Cerebellar cortex (tissue), 1 donor: ENCODE measurements at regions not wholly inside any gene's neighbourhood (a gene's known extent, or its start where the extent isn't known, plus 50 kb on each side); places are given as distances from the start of the nearest gene placed in this dataset.
"Not testable (repeated sequence)": the region's sequence is repeated elsewhere in the genome, so short reads cannot be mapped to it uniquely, and the experiment has no call there.

ENCODE experiments used
- DNase-seq: peaks from one replicate; pipeline ENCODE4 v3.0.0-alpha.2; 2015; ENCODE audit warnings: low spot score

GRCh38 chr2:215654148-215654819, 218.4 kb upstream of the FN1 start:
- no peak for DNase-seq

DNA sequence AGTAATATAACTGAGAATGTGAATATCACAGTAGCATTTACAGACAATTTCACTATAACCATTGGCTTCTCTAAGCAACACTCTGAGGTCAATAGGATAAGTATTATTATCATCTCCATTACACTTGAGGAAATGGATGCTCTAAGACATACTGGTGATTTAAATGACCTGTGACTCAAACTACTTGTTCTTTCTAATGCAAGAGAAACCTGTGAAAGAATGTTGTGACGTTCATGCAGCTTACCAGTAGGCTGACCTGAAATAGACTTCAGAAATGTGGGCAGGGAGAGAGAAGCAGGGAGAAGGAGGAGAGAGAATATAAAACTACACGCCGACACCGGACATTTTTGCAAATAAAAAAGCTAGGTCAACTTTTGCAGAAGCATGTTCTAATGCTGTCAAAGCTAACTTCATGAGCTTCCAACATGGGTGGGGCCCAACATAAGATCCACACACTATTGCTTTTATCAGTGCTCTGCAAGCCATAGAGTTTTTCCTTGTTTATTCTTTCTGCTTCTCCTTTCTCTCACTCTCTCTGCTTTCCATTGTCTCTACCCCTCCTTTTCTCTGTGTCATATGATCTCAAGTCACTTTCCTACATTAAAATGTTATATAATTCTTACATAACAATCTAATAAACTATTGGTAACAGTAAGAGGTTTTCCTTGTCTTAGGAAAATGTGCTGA, 217.6 kb upstream of the FN1 start:
- DNase-seq: no peak

DNA sequence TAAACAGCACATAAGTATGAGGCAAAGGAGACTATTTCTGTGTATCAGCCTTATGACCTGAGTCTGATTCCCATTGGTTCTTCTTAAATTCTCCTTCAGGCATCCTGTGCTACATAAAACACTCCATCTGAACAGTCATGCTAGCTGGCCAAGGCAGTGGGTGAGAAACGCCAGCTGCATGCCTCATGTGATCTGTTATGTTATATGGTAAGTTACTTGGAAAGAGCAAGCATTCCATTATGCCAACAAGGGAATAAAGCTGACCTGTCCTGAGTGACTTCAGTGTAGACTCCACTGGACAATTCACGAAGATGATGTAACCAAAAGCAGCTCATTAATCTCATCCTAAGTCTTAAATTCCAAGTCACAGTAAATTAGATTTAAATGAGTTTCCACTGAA, 216.5 kb upstream of the FN1 start:
- DNase-seq: no peak

DNA sequence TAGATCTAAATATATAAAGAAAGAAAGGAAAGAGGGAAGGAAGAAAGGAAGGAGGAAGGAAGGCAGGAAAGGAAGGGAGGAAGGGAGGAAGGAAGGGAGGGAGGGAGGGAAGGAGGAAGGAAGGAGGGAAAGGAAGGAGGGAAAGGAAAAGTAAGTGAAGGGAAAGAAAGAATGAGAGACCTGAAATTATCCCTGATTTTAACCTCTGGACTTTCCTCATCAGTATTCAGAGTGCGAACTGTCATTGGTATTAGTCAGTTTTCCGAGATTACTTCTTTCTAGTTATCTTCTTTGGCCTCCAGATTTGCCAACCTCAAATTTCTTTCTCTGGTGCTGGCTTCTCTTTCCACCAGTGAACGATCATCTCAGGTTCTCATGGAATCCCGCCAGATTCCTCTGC, 215.5 kb upstream of the FN1 start:
- no peak for DNase-seq

DNA sequence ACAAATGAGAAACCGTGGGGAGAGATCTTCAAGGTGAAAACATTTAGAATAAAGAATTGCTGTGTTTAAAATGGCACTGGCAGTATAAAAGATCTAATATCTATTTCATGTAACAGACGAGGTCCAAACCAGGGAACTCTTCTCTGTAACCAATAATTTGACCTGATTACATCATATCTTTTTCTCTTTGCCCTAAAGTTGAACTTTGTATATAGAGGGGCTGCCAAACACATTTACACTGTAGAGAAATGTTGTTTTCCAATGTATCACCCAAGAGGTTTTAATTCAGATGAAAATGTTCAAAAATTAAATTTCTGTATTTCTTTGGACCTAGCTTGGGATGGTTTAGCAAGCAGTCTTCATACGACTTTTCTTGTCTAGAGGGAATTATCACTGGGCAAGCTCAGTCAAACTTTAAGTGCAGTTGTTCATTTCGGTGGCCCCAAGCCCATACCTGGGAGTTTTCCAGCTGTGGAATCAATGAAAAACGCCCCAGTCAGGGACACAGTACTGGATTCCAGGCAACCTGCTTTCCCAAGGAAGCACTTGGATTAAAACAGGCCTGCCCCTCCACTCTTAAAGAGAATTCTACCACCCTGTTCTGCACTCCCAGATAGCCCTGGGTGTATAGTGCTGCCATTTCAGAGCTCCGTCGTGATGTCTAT, 208.5 kb upstream of the FN1 start:
- no peak for DNase-seq

DNA sequence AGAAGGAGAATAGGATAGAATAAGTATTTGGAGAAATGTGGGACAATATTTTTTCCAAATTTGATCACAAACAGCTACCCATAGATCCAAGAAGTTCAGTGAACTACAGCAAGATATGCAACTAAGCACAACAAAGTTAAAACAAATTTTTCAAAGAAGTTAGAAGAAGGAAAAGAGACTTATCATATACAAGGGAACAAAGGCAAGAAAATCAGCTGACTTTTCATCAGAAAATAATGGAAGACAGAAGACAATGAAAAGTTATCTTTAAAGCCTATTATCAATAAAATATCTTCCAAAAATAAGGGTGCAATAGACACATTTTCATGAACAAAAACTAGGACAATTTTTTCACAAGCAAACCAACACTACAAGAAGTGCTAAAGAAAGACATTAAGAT, 202.8 kb upstream of the FN1 start:
- no peak for DNase-seq

DNA sequence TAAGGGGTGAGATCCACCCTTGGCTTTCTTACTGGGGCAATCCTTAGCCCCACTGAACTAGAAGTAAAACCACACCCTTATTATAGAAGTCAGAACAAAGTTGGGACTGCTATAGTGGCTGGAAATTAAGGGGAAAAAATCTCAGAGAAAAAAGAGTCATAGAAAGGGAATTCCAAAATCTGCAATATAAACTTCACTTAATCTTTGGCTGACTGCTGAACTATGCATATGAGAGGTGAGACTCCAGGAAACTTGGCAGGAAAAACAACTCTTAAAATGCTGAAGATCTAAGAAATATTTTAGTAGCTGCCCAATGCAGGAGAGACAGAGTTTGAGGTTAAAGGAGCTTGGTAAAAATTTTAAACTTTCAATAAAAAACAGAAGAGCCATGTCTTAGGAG, 201.8 kb upstream of the FN1 start:
- DNase-seq: no peak

DNA sequence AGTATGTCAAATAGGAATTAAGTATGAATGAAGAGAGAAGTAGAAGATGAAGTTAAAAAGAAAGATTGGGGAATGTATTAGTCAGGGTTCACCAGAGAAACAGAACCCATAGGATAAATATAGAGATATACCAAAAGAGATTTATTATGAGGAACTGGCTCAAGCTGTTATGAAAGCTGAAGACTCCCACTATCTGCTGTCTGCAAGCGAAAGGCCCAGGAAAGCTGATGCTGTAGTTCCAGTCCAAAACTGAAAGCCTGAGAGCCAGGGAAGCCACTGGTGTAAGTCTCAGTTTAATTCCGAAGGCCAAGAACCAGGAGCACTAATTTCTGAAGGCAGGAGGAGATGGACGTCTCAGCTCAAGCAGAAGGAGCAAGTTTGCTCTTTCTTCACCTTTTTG, 200.9 kb upstream of the FN1 start:
- DNase-seq: no peak

DNA sequence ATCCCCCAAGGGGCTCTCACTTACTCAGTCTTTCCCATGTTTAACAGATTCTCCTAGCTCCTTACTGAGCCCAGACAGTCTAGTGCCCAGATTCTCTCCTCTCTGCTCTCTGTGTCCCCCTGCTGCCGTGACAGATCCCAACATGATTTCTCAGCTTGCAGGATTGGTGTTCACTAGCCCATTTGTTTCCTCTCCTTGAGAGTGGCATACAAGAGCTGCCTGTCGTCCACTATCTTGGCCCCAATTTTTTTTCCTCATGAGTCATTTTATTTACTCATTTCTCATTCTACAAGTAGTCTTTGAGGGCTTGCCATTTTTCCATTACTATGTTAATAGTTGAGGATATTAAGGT, 199.9 kb upstream of the FN1 start:
- DNase-seq: no peak

GRCh38 chr2:215635071-215635787, 199.4 kb upstream of the FN1 start:
- no peak for DNase-seq

GRCh38 chr2:215633360-215633759, 197.5 kb upstream of the FN1 start:
- no peak for DNase-seq

- no peak for DNase-seq
These were observed 195.8 kb upstream of the FN1 start for GRCh38 chr2:215631696-215632095.

- DNase-seq: not testable (repeated sequence)
These were observed 194.9 kb upstream of the FN1 start for GRCh38 chr2:215630796-215631195.

DNA sequence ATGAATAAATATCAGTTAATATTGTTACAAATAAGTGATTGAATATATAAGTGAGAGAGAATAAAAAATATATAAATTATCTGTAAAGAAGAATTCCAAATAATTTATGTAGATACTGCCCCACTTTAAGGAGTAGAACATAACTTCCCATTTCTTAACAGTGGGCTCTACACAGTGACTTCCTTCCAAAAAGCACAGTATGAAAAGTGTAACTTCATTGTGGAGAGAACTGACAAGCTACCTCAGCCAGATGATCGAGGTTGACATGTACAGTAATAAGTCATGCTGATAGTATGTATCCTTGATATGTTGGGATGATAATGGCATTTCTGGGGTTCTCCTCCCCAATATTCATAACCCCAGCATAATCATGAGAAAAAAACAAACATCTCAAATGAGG, 191.9 kb upstream of the FN1 start:
- no peak for DNase-seq

DNA sequence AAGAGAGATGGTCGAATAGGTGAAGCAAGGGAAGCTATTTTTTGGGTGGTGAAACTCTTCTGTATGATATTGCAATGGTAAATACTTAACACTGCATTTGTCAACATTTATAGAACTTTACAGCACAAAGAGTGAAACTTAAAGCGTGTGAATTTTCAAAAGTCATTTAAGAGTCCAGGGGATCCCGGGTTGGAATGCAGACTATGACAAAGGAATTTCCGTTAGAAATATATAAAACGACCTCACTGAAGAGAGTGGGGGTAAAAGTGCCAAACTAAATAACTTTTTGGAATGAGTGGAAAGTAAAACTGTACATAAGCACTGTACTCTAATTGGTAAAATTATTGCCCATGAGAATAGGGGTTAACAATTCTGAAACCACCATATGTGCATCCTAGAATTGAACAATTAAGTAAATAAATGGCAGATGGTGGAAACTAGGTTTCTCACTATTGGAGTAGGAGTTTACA, 191.0 kb upstream of the FN1 start:
- DNase-seq: no peak

- no peak for DNase-seq
These were observed 190.2 kb upstream of the FN1 start for GRCh38 chr2:215626063-215626462.

- no peak for DNase-seq
These were observed 189.3 kb upstream of the FN1 start for GRCh38 chr2:215625207-215625606.

DNA sequence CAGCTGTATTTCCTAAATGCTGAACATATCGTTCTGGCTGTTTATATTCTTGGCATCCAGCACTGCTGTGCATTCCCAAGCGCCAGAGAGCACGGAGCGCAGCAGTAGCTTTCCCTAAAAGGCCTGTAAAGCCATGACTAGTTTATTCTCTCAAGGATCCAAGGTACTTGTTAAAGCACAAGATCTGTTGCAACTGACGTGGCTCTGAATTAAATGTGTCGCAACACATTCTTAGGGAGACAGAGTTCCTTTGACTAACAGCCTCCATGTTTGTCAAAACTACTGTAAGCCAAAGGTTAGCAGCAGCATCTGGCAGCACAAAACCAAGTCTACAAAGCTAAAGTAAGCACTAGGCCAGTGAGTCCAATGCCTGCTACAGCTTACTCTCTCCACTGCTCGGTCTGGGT, 188.6 kb upstream of the FN1 start:
- no peak for DNase-seq

GRCh38 chr2:215622837-215623236, 187.0 kb upstream of the FN1 start:
- DNase-seq: no peak

DNA sequence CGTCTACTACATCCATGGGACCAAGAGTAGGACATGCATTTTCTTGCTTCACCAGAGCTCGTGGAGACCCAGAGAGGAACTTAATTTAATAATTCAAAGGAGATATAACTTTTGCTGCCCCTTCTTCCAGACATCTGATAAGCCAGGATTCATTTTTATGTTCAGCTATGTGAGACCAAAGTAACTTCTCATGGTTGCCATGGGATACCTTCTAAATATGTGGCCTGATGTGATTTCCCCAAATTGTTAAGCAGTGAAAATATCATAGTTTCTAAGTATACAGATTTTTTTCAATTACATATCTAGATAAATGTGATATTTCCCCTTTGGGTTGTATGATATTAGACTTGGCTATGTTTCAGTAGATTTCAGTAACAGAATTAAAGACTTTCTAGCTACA, 185.5 kb upstream of the FN1 start:
- DNase-seq: no peak

DNA sequence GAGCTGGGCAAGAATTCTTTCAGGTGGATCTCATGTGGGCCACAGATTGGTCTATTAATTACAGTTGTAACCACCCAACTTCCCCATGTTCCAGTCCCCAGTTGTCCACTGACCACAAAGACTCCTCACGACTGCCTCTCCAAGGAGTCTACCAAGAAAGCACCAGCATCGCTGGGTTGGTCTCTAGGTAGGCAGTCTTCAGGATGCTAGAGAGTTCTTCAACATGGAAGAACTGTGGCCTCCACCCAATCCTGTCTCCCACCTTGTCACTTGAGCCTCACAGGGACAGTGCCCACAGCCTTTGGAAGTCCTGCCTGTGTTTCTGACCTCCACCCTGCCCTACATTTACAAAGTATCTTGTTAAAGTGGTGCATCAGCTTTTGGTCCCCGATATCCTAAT, 184.7 kb upstream of the FN1 start:
- no peak for DNase-seq

- no peak for DNase-seq
These were observed 184.1 kb upstream of the FN1 start for GRCh38 chr2:215619989-215620388.
